GM12878 (cell line): ENCODE measurements at regions not wholly inside any gene's neighbourhood (a gene's known extent, or its start where the extent isn't known, plus 50 kb on each side); places are given as distances from the start of the nearest gene placed in this dataset.

Source experiments
- ATAC-seq: fragments of 200-7000 bp; cut with Tn5 transposase; 3 replicates; pipeline ENCODE4 v1.9.1; 2020; ENCODE audit warnings: mild to moderate bottlenecking, moderate library complexity
- BruUV-seq: library from RNA; stranded (reverse); fragments of 400-500 nt; replicated peaks from 2 replicates; lab custom pipeline; 2021; lab: Mats Ljungman, UMichigan
- CTCF ChIA-PET: fragments of 300-600 bp; sonication (Branson Sonifier 250); formaldehyde crosslinking; extraction: SDS; loops from one replicate; lab custom pipeline; 2021; ENCODE audit warnings: inconsistent platforms; lab: Yijun Ruan, JAX
- POLR2A ChIA-PET: fragments of 350-600 bp; formaldehyde crosslinking; extraction: SDS; loops from one replicate; lab custom pipeline; 2021; ENCODE audit warnings: inconsistent platforms; lab: Charles Lee
- RAD21 ChIA-PET: fragments of 300-600 bp; sonication (Branson Sonifier 250); formaldehyde crosslinking; loops from one replicate; lab custom pipeline; 2023; ENCODE audit warnings: antibody characterized with exemption; ENCODE audit not compliant: unreplicated experiment; lab: Charles Lee
- SMC1A ChIA-PET: fragments of 300-600 bp; sonication (Branson Sonifier 250); formaldehyde crosslinking; loops from one replicate; lab custom pipeline; 2023; ENCODE audit not compliant: unreplicated experiment, uncharacterized antibody; lab: Charles Lee
- DNase-seq: peaks from one replicate; pipeline ENCODE4 v3.0.0-alpha.2; 2011; ENCODE audit warnings: low read depth, low spot score
- FAIRE-seq: peaks from 3 replicates; lab custom pipeline; 2011; peaks lifted over from hg19 to GRCh38; lab: Jason Lieb, UNC
- H2AFZ ChIP-seq: 2 replicates; pipeline ENCODE4 v1.6.0; 2011; ENCODE audit warnings: low read depth, low read length, control low read depth; ENCODE audit not compliant: control insufficient read depth
- H3K27ac ChIP-seq: 2 replicates; pipeline ENCODE4 v1.5.1; 2011; ENCODE audit warnings: control low read depth; ENCODE audit not compliant: control insufficient read depth, insufficient read depth
- H3K27me3 ChIP-seq, 2 experiments: replicated peaks in 1 of 2; 2 replicates each; pipeline versions ENCODE4 v1.6.0 to v1.6.1; 2011; ENCODE audit warnings: low read length in 1 of 2; ENCODE audit not compliant: control insufficient read depth in 2 of 2, insufficient read depth in 2 of 2
- H3K36me3 ChIP-seq, 2 experiments: 2 replicates each; pipeline ENCODE4 v1.5.1; 2011; ENCODE audit warnings: low read length in 1 of 2; ENCODE audit not compliant: control insufficient read depth in 2 of 2, insufficient read depth in 2 of 2
- H3K4me1 ChIP-seq: 2 replicates; pipeline ENCODE4 v1.6.1; 2011; ENCODE audit warnings: mild to moderate bottlenecking, low read length, moderate library complexity, mixed read lengths; ENCODE audit not compliant: control insufficient read depth, insufficient read depth
- H3K4me2 ChIP-seq: 2 replicates; pipeline ENCODE4 v1.6.0; 2011; ENCODE audit warnings: control low read depth; ENCODE audit not compliant: control insufficient read depth, insufficient read depth
- H3K4me3 ChIP-seq: fragments of 200-600 bp; sonication (generic); 2 replicates; pipeline ENCODE4 v1.5.1; 2016
- H3K79me2 ChIP-seq: 2 replicates; pipeline ENCODE4 v1.6.0; 2011; ENCODE audit warnings: low read length; ENCODE audit not compliant: control insufficient read depth, insufficient read depth
- H3K9ac ChIP-seq: 2 replicates; pipeline ENCODE4 v1.8.0; 2011; ENCODE audit warnings: low read length, control low read depth, mixed read lengths; ENCODE audit not compliant: control insufficient read depth, insufficient read depth
- H3K9me3 ChIP-seq: replicated peaks from 3 replicates; pipeline ENCODE4 v1.5.1; 2011; ENCODE audit warnings: mild to moderate bottlenecking, low read length; ENCODE audit not compliant: control insufficient read depth, insufficient read depth
- H4K20me1 ChIP-seq: 2 replicates; pipeline ENCODE4 v1.6.0; 2011; ENCODE audit not compliant: control insufficient read depth, insufficient read depth
- ATF3 ChIP-seq: IDR thresholded peaks from 2 replicates; pipeline ENCODE4 v1.6.1; 2011; ENCODE audit warnings: low read depth, mild to moderate bottlenecking, low read length, moderate library complexity, borderline replicate concordance; ENCODE audit errors: extremely low read depth
- CREM ChIP-seq: IDR thresholded peaks from 2 replicates; pipeline ENCODE4 v1.6.1; 2014; ENCODE audit warnings: antibody characterized with exemption, low read depth
- HDGF ChIP-seq: fragments of 450-650 bp; IDR thresholded peaks from 2 replicates; pipeline ENCODE4 v1.6.1; 2016; ENCODE audit warnings: antibody characterized with exemption
- KAT2A ChIP-seq: conservative IDR thresholded peaks from 2 replicates; pipeline ENCODE4 v1.6.1; 2011; ENCODE audit warnings: low read depth, low read length; ENCODE audit not compliant: control insufficient read depth
- KLF5 ChIP-seq: fragments of 450-650 bp; IDR thresholded peaks from 2 replicates; pipeline ENCODE4 v1.6.1; 2014; ENCODE audit warnings: mild to moderate bottlenecking; ENCODE audit not compliant: partially characterized antibody
- POU2F2 ChIP-seq: IDR thresholded peaks from 3 replicates; pipeline ENCODE4 v1.6.1; 2011; ENCODE audit warnings: low read depth, mild to moderate bottlenecking, low read length, borderline replicate concordance
- SUPT20H ChIP-seq: IDR thresholded peaks from 2 replicates; pipeline ENCODE4 v1.6.1; 2011; ENCODE audit warnings: low read depth, mild to moderate bottlenecking, low read length, moderate library complexity, borderline replicate concordance; ENCODE audit not compliant: control insufficient read depth
- TCF12 ChIP-seq: IDR thresholded peaks from 2 replicates; pipeline ENCODE4 v1.6.1; 2011; ENCODE audit warnings: low read depth, mild to moderate bottlenecking, low read length
- ZBTB33 ChIP-seq: fragments of 450-650 bp; IDR thresholded peaks from 2 replicates; pipeline ENCODE4 v1.6.1; 2017; ENCODE audit warnings: mild to moderate bottlenecking
- ZNF384 ChIP-seq: IDR thresholded peaks from 2 replicates; pipeline ENCODE4 v1.6.1; 2012; ENCODE audit warnings: low read depth, mild to moderate bottlenecking, low read length, improper control_type of control experiment, borderline replicate concordance
- in situ Hi-C: fragments of 300-500 bp; cut with MboI; formaldehyde crosslinking; loops from 9 replicates; pipeline ENCODE4 v1.14.3; 2018; ENCODE audit warnings: mixed read lengths
- intact Hi-C: fragments of 100-400 bp; cut with micrococcal nuclease; formaldehyde crosslinking; loops from one replicate; pipeline ENCODE4 v1.14.2; 2022; ENCODE audit not compliant: unreplicated experiment
- TF ChIP-seq, protein P1 (sequence below): IDR thresholded peaks from 2 replicates; pipeline ENCODE4 v1.6.1; 2012; ENCODE audit warnings: improper control_type of control experiment, low read depth, low read length; ENCODE audit not compliant: insufficient replicate concordance

DNA sequence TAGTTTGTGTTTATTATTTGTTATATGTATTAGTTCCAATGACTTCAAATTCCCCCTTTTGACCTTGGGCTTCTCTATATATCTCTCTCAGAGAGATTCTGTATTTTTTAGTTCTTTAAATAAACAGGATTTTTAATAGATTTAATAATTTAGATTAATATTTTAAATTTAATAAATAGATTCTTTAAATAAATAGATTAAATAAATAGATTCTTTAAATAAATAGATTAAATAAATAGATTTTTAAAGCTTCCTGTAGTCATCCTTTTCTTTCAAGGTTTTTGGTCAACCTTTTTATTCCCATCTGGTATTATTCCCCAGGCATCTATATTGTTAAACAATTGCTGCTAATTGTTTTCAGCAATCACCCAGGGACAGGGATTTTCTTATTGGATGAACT is 721.9 kb upstream of the ADAMTS5 start:
- TF ChIP-seq, protein P1, sequence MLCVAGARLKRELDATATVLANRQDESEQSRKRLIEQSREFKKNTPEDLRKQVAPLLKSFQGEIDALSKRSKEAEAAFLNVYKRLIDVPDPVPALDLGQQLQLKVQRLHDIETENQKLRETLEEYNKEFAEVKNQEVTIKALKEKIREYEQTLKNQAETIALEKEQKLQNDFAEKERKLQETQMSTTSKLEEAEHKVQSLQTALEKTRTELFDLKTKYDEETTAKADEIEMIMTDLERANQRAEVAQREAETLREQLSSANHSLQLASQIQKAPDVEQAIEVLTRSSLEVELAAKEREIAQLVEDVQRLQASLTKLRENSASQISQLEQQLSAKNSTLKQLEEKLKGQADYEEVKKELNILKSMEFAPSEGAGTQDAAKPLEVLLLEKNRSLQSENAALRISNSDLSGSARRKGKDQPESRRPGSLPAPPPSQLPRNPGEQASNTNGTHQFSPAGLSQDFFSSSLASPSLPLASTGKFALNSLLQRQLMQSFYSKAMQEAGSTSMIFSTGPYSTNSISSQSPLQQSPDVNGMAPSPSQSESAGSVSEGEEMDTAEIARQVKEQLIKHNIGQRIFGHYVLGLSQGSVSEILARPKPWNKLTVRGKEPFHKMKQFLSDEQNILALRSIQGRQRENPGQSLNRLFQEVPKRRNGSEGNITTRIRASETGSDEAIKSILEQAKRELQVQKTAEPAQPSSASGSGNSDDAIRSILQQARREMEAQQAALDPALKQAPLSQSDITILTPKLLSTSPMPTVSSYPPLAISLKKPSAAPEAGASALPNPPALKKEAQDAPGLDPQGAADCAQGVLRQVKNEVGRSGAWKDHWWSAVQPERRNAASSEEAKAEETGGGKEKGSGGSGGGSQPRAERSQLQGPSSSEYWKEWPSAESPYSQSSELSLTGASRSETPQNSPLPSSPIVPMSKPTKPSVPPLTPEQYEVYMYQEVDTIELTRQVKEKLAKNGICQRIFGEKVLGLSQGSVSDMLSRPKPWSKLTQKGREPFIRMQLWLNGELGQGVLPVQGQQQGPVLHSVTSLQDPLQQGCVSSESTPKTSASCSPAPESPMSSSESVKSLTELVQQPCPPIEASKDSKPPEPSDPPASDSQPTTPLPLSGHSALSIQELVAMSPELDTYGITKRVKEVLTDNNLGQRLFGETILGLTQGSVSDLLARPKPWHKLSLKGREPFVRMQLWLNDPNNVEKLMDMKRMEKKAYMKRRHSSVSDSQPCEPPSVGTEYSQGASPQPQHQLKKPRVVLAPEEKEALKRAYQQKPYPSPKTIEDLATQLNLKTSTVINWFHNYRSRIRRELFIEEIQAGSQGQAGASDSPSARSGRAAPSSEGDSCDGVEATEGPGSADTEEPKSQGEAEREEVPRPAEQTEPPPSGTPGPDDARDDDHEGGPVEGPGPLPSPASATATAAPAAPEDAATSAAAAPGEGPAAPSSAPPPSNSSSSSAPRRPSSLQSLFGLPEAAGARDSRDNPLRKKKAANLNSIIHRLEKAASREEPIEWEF = no peak
- TF ChIP-seq HDGF = no peak
- no peak for TF ChIP-seq ATF3
- no peak for TF ChIP-seq TCF12
- no peak for TF ChIP-seq CREM
- no peak for TF ChIP-seq KAT2A
- no peak for TF ChIP-seq ZNF384
- no peak for TF ChIP-seq POU2F2
- TF ChIP-seq ZBTB33 = no peak
- no peak for TF ChIP-seq KLF5
- TF ChIP-seq SUPT20H = no peak
- Histone ChIP-seq H2AFZ (no peak overlapping the region), H3K27me3 (no peaks in the 10 kb centered on the region), H3K9ac (no peak overlapping the region), H4K20me1 (no peaks in the 10 kb centered on the region), H3K36me3 (no peaks in the 10 kb centered on the region), H3K4me3 (no peak overlapping the region), H3K4me2 (no peak overlapping the region), H3K27ac (no peak overlapping the region), H3K79me2 (no peaks in the 10 kb centered on the region), H3K9me3 (no peaks in the 10 kb centered on the region), H3K4me1 (no peaks in the 10 kb centered on the region)
- FAIRE-seq (no peak), DNase-seq (no peak), ATAC-seq (no peak)
- in situ Hi-C loops (no loop called here), intact Hi-C loops (no loop called here)
- POLR2A ChIA-PET = no interaction called here
- BruUV-seq = no TSS peak
- RAD21 ChIA-PET = no interaction called here
- SMC1A ChIA-PET = no interaction called here
- CTCF ChIA-PET = no interaction called here
